GM19438 (cell line): ENCODE measurements at regions not wholly inside any gene's neighbourhood (a gene's known extent, or its start where the extent isn't known, plus 50 kb on each side); places are given as distances from the start of the nearest gene placed in this dataset.

Source experiments
- ATAC-seq: cut with Tn5 transposase; IDR thresholded peaks from one replicate; pipeline ENCODE4 v1.9.1; 2021; ENCODE audit warnings: low read depth; ENCODE audit not compliant: unreplicated experiment

- no peak for ATAC-seq
Measured at GRCh38 chr10:112002206-112002605, 181.4 kb downstream of the GPAM start.

GRCh38 chr10:112004075-112004474 lies 179.5 kb downstream of the GPAM start:
- ATAC-seq = no peak

- no peak for ATAC-seq
Measured at GRCh38 chr10:112005044-112005443, 178.5 kb downstream of the GPAM start.

- ATAC-seq = no peak
Measured at GRCh38 chr10:112006407-112006806, 177.2 kb downstream of the GPAM start.

GRCh38 chr10:112006831-112007230 lies 176.7 kb downstream of the GPAM start:
- no peak for ATAC-seq

- no peak for ATAC-seq
Measured at GRCh38 chr10:112022196-112022595, 161.4 kb downstream of the GPAM start.

DNA sequence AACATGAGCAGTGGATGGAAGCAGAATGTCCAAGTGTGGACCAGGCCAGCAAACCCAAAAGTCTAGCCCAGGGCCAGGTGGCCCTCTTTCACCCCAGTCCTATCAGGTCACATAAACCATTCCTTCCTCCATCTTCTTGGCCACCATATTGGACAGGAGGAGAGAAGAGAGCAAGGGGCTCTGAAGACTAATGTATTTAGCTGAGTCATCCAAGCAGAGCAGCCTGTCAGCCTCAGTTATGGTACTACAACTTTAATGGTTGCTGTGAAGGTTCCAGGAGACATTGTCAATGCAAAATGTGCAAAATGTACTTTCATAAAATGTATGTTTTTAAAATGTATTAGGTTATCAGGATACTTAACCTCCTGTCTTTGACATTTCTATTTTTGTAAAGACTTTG lies 159.5 kb downstream of the GPAM start:
- no peak for ATAC-seq

GRCh38 chr10:112025228-112025627 lies 158.3 kb downstream of the GPAM start:
- ATAC-seq = no peak

DNA sequence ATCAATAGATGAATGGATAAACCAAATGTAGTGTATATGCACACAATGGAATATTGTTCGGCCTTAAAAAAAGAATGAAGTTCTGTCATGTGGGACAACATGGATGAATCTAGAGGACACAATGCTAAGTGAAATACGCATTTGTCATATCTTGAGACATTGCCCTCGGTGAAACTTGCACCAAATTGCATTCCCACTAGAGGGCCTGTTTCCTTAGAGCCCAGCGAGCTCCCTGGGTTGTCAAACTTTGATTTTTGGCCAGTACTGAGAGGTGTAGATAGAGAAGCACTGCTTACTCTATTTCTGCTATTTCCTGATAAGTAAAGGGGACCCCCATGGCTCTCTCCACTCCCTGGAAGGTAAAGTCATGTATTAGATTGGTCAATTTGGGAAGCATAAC lies 157.1 kb downstream of the GPAM start:
- ATAC-seq = no peak

GRCh38 chr10:112027731-112028280 lies 155.8 kb downstream of the GPAM start:
- no peak for ATAC-seq

- no peak for ATAC-seq
Measured at GRCh38 chr10:112030431-112030830, 153.1 kb downstream of the GPAM start.

GRCh38 chr10:112039823-112040222 lies 143.7 kb downstream of the GPAM start:
- ATAC-seq = no peak

DNA sequence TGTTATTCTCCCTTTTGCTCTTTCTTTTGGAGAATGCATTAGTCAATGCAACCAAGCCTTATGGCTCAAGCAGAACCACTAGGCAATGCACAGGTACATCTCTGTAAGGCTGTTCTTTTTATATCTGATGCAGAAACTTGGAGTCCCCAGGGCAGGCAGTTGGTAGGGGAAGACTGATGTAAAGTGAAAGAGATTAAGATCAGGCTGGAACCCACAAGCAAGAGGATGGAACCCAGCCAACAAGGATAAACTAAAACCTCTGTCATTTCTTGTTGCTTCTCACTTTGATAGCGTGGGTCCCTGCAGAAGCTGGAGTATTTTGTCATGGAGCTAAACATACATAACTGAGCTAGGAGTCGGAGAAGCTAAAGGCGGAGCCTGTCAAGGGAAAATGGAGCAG lies 142.9 kb downstream of the GPAM start:
- no peak for ATAC-seq

DNA sequence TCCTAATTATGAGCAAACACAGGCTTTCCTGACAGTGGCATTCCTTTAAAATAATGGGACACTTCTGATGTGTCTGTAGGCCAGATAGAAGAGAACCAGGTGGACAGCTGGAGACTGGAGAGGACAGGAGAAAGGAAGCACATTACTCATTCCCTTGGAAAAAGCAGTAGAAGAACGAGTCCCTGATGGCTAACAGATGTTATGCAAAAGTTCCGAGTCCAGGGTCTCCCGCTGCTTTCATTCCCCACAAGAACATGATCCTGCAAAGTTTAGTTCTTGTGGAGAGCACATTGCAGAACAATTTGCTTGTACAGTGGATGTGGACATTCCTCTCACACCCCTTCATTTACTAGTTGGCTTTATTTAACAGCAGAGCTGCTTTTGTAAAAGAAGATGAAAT lies 137.6 kb downstream of the GPAM start:
- ATAC-seq = no peak

DNA sequence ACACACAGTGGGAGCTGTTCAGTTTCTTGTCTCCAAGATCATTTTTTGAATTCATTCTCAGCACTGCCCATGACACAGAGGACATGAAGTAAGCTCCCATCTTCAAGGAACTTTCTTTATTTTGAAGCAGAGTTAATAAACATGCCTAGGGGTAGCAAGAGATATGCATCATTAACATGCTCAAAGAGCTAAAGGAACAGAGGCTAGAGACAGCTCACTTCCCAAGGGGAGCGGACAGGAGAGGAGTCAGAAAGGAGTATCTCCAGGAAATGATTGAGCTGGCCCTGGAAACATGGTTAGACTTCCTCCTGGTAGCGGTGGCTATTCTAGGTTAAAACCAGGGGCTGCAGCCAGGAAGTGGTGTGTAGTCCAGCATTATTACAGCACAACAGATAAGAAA lies 135.9 kb downstream of the GPAM start:
- ATAC-seq = no peak

- no peak for ATAC-seq
Measured at GRCh38 chr10:112052166-112052565, 131.4 kb downstream of the GPAM start.

DNA sequence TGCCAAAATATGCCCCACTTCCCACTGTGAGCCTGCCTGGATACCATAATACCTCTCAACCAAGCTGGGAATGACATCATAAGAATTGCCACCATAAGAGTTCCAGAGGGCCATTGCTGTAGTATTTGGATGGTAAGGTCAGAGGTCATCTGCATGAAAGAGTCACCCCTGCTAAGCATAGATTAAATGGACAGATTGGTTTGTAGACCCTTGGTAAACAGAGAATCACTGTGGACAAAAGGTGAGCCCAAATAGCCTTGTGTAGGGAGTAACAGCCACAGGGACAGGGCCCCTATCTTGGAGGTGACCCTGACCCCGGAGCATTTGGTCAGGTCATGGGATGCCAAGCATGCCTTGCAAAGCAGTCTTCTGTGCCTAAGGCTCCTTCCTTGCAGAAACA lies 129.7 kb downstream of the GPAM start:
- no peak for ATAC-seq

- no peak for ATAC-seq
Measured at GRCh38 chr10:112054516-112054915, 129.0 kb downstream of the GPAM start.

DNA sequence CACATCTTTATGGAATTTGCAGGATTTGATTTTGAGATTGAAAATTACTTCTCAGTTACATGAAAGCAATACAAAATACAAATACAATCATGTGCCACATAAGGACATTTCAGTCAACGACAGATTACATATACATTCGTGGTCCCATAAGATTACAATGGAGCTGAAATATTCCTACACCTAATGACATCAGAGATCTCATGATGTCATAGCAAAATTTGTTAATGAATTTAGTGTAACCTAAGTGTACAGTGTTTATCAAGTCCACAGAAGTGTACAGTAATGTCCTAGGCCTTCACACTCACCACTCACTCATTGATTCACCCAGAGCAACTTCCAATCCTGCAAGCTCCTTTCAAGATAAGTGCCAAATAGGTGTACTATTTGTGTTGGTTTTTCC lies 126.5 kb downstream of the GPAM start:
- ATAC-seq = no peak

- ATAC-seq = no peak
Measured at GRCh38 chr10:112059220-112059619, 124.3 kb downstream of the GPAM start.

- no peak for ATAC-seq
Measured at GRCh38 chr10:112071596-112072133, 111.9 kb downstream of the GPAM start.

- ATAC-seq = no peak
Measured at GRCh38 chr10:112078003-112078402, 105.6 kb downstream of the GPAM start.

DNA sequence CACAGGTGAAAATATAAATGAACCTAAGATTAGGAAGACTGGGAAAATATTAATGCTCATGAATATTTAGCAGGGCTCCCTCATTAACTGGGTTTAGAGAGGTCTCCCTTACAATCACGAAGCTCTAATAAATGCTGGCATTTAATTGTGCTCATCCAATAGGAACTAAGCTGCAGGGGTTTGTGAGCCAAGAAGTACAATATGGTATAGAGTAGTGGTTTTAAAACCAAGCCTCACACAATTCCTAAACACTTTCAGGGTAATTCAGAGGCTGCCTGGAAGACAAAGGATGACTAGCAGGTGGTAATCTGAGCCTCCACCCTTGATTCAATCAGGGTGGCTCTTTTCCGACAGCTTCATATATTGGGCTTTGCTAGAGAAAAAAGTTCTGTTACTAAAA lies 103.3 kb downstream of the GPAM start:
- ATAC-seq = no peak
